HG02610 (cell line): ENCODE measurements at regions not wholly inside any gene's neighbourhood (a gene's known extent, or its start where the extent isn't known, plus 50 kb on each side); places are given as distances from the start of the nearest gene placed in this dataset.

Experiments
- ATAC-seq: cut with Tn5 transposase; IDR thresholded peaks from one replicate; pipeline ENCODE4 v1.9.1; 2021; ENCODE audit warnings: mild to moderate bottlenecking, moderate library complexity; ENCODE audit not compliant: unreplicated experiment

- ATAC-seq, result no peak
These were observed 167.9 kb downstream of the TFAP2C start for GRCh38 chr20:56797023-56797422.

DNA sequence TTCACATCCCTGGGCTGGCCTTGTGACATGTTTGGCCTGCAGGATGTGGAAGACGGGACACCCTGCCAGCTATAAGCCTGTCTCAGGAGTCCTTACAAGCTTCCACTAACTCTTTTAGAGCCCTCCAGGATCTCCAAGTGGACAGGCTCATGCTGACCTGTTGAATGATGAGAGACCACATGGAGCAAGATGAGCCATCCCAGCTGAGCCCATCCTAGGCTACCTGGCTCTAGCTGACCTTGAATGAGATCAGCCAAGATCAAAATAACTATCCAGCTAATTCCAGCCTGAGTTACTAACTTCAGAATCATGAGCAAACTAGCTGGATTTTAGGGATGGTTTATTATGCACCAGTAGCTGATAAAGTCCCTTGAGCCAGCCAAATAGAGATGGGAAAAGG, 169.5 kb downstream of the TFAP2C start:
- no peak for ATAC-seq

DNA sequence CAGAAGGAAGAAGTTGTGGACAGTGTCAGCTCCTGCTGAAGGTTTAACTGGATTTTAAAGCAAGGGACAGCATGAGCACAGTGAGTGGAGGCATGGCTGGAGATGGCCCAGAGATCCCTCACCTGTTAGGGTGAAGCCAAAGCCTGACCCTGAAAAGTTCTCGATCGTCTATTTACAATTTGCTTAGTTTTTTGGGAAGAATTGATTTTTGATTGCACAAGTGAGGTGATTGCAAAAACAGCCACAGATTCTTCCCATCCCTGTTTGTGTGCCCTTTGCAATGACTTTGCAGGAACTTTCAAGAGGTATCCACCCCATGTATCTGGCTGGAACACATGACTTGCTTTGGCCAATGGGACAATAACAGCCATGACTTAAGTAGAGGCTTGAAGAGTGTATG, 170.1 kb downstream of the TFAP2C start:
- ATAC-seq, result no peak

GRCh38 chr20:56800088-56800487, 171.0 kb downstream of the TFAP2C start:
- no peak for ATAC-seq

DNA sequence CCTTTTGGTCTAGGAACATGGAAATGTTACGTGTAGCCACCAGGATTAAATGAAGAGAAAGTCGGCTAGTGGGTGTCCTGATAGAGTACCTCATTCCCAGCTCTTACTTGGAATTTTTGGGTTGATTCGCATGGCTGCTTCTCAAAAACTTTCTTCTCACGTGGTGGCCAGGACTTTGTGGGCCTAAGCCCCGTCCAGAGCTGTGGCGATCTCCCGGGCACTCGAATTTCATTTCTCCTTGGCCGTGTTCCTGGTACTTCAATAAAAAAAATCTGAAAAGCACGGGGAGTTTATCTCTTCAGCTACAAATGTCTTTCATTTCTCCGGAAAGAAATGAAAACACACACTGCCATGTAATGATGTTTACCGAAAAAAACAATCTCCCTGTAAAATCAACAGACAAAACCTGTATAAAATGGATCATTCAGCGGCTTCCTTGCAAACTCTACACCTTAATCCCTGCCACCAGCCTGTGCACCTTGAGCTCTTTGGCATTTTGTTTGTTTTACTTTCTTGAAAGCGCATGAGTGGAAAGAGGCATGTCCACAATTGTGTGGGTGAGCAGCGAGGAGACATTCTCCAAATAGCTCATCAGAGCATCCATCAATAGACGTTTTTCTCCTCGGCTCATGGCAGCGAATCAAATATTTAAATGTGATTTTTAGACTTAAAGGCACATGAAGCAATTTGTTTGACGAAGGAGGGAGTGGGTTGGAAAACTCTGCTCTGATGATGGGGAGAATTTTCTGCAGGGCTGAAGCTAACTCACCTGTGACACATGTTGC, 173.1 kb downstream of the TFAP2C start:
- no peak for ATAC-seq

GRCh38 chr20:56802805-56803204, 173.7 kb downstream of the TFAP2C start:
- no peak for ATAC-seq

DNA sequence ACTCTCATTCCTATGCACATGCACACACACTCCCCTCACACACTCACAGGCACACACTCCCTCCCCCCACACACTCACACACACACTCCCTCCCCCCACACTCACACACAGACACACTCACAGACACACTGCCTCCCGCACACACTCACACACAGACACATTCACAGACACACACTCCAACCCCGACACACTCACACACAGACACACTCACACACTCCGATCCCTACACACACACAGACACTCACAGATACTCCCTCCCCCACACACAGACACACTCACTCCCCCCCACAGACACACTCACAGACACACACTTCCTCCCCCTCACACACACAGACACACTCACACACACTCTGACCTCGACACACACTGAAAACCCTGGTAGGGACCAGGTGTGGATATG, 176.2 kb downstream of the TFAP2C start:
- no peak for ATAC-seq

GRCh38 chr20:56805966-56806365, 176.9 kb downstream of the TFAP2C start:
- ATAC-seq, result no peak

GRCh38 chr20:56806952-56807517, 177.9 kb downstream of the TFAP2C start:
- ATAC-seq, result no peak

- no peak for ATAC-seq
These were observed 179.1 kb downstream of the TFAP2C start for GRCh38 chr20:56808117-56808725.

DNA sequence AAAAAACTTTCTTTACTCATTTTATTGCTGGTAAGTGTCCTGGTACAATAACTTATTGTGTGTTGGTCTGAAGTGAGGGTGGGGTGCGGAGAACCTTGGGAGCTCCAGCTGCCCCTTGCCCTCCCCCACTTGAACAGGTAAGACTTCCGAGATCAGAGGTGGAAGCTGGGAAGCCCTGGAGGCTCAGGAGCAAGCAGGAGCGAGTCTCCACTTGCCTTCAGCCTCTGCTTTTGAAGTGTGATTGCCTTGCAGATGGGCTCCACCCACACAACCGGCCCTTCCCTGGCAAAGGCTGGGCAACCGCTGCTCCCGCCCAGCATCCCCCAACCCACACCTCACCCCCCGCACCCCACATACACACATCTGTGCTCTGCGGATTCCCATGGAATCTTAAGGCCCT, 179.6 kb downstream of the TFAP2C start:
- no peak for ATAC-seq

DNA sequence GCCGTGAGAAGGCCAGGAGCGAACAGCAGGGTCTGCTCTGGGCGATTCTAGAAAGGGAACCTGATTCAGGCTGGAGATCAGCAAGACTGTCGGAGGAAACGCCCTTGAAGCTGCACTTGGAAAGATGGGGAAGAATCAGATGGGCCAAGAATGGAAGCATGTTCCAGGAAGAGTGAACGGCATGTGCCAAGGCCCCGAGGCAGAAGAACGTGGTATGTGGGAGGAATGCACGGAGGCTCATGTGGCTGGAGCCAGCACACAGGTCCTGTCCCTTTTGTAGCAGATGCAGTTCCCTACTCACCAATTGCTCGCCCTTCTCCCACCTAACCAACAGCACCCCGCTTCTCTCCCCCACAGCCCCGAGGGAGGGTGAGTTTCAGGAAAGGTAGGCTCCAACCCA, 180.6 kb downstream of the TFAP2C start:
- no peak for ATAC-seq

DNA sequence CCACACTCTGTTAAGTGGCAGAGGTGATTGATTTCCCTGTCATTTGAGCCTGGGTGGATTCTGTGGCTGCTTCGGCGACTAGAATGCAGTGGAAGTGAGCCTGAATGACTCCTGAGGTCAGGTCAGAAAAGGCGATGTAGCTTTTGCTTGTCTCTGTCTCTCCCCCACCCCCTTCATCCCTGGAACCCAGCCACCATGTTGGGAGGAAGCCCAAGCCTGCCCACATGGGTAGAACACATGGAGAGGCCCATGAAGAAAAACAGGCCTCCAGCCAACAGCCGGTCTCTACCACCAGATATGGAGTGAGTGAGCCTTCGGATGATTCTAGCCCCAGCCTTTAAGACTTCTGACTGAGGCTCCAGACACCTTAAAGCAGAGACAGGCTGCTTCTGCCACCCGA, 181.0 kb downstream of the TFAP2C start:
- ATAC-seq, result no peak

- ATAC-seq, result no peak
These were observed 186.7 kb downstream of the TFAP2C start for GRCh38 chr20:56815796-56816195.

GRCh38 chr20:56816349-56816748, 187.2 kb downstream of the TFAP2C start:
- no peak for ATAC-seq

DNA sequence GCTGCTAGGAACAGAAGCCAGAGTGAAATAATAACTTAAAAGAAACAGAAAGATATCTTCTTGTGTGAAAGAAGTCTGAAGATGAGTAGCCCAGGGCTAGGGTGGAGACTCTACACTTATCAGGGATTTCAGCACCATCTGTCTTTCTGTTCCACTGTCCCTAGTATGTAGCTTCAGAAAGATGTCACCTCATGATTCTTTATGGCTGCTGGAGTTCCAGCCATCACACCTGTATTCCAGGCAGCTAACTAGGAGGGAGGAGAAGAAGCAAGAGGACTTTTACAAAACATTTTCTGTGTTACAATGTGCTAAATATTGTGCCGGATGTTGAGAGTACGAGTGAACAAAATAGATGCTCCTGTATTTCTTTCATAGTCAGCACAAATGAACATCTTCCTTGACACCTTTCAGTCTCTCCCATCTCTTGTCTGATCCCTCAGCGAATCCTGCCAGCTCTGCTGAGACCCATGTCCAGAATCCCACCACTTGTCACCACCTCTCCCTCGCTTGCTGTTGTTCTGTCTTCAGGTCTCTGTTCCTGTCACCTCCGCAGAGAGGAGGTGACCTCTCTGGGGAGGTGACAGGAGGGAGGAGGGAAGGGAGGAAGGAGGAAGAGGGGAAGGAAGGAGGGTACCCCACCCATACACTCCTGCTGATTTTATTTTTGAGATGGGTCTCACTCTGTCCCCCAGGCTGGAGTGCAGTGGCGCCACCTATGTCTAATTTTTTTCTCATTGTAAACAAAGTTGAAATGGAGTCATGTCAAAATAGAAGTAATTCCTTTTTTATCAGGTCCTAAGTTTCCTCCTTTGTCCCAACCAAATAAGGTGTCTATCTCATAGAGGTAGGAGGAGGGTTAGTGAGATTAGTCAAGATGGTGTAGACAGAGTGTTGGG, 188.9 kb downstream of the TFAP2C start:
- no peak for ATAC-seq

DNA sequence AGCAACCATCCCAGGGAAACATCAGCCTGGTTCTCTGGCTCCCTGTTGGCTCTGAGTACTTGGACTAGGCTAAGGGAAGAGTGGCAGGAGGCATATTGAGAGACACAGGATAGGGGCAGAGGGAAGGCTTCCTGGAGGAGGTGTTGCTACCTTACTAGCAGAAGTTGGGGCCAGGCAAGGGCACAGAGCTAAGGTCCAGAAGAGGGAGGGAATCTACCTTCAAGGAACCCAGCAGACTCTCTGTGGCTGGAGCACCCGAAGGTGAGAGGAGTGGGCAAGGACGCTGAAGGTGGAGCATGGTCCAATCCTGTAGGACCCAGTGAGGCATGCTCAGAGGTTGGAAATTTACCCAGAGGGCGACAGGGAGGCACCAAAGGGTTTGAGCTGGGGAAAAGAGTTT, 191.9 kb downstream of the TFAP2C start:
- ATAC-seq, result no peak

DNA sequence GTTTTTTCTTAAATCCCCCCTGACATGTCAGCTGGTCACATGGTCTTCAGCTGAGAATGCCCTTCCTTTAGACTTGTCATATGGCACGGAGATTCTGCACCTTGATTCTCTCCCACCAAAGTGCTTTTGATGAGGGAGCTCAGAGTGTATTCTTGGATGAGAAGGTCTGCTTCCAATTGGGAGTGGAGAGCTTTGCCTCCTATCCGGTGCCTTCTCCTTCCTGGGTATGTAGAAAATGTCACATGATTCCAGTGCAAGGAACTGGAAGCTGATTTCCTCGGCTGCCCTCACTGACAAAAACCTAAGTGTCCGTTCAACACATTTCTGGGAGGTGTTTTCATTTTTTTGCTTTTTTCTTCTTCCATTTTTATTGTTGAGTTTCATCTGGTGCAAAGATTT, 197.2 kb downstream of the TFAP2C start:
- ATAC-seq, result no peak

GRCh38 chr20:56826705-56827665, 197.9 kb downstream of the TFAP2C start:
- no peak for ATAC-seq

GRCh38 chr20:56827763-56828162, 198.7 kb downstream of the TFAP2C start:
- ATAC-seq, result no peak
